T-cell (primary cell): ENCODE measurements at regions not wholly inside any gene's neighbourhood (a gene's known extent, or its start where the extent isn't known, plus 50 kb on each side); places are given as distances from the start of the nearest gene placed in this dataset.

ENCODE experiments used
- ATAC-seq, 4 experiments: fragments of 200-7000 bp in 3 of 4; fragments of 150-1000 bp in 1 of 4; cut with Tn5 transposase; replicated peaks in 1 of 4; 1 replicate in 3 of 4; 2 replicates in 1 of 4; pipeline ENCODE4 v1.10.0; 2021; ENCODE audit warnings: moderate library complexity in 3 of 4, mild to moderate bottlenecking in 2 of 4, moderate number of reproducible peaks in 1 of 4
- CTCF ChIA-PET, 2 donors: fragments of 300-600 bp; sonication (Branson Sonifier 250); formaldehyde crosslinking; loops; one replicate each; lab custom pipeline; 2022; ENCODE audit warnings: antibody characterized with exemption in 2 of 2; lab: Charles Lee
- POLR2A ChIA-PET, 2 donors: fragments of 300-600 bp; sonication (Branson Sonifier 250); formaldehyde crosslinking; loops; one replicate each; lab custom pipeline; 2022; ENCODE audit warnings: antibody characterized with exemption in 2 of 2; lab: Charles Lee
- DNase-seq, 35 experiments: peaks; one replicate each; pipeline versions ENCODE4 v3.0.0 to v3.0.0-alpha.2; 2013 to 2023
- H3K27ac ChIP-seq: one replicate; pipeline ENCODE4 v1.5.1; 2013; ENCODE audit warnings: low read length
- H3K27me3 ChIP-seq, 2 experiments: replicated peaks in 1 of 2; 1 replicate in 1 of 2; 2 replicates in 1 of 2; pipeline versions ENCODE4 v1.6.1 to v1.7.0; 2013; ENCODE audit warnings: low read length in 1 of 2, mixed read lengths in 1 of 2; ENCODE audit not compliant: control insufficient read depth in 2 of 2, insufficient read depth in 2 of 2; ENCODE audit errors: extremely low read depth in 1 of 2
- H3K36me3 ChIP-seq, 2 donors: 1 replicate in 1 of 2; 2 replicates in 1 of 2; pipeline versions ENCODE4 v1.6.1 to v1.7.0; 2013; ENCODE audit warnings: low read length in 1 of 2; ENCODE audit not compliant: control insufficient read depth in 2 of 2, insufficient read depth in 1 of 2; ENCODE audit errors: extremely low read depth in 1 of 2
- H3K4me1 ChIP-seq, 2 experiments: 1 replicate in 1 of 2; 2 replicates in 1 of 2; pipeline versions ENCODE4 v1.6.1 to v1.7.0; 2013; ENCODE audit warnings: low read length in 2 of 2, mixed read lengths in 1 of 2; ENCODE audit not compliant: insufficient read depth in 2 of 2, control insufficient read depth in 1 of 2; ENCODE audit errors: extremely low read depth in 1 of 2
- H3K4me3 ChIP-seq, 2 donors: 1 replicate in 1 of 2; 2 replicates in 1 of 2; pipeline versions ENCODE4 v1.5.1 to v1.7.0; 2013; ENCODE audit warnings: mild to moderate bottlenecking in 2 of 2, low read length in 1 of 2, moderate library complexity in 1 of 2; ENCODE audit not compliant: control insufficient read depth in 1 of 2; ENCODE audit errors: extremely low read depth in 1 of 2
- H3K9me3 ChIP-seq: 2 replicates; pipeline ENCODE4 v1.7.0; 2013
- H3K27ac Mint-ChIP-seq, 2 donors: one replicate each; pipeline ENCODE4 v1.8.0; 2020 to 2021; ENCODE audit warnings: mild to moderate bottlenecking in 2 of 2, mixed read lengths in 2 of 2
- H3K27me3 Mint-ChIP-seq, 2 donors: one replicate each; pipeline ENCODE4 v1.8.0; 2021 to 2022; ENCODE audit warnings: mixed read lengths in 2 of 2
- H3K36me3 Mint-ChIP-seq: one replicate; pipeline ENCODE4 v1.8.0; 2021; ENCODE audit warnings: mixed read lengths
- H3K4me1 Mint-ChIP-seq, 3 donors: one replicate each; pipeline ENCODE4 v1.8.0; 2020 to 2022; ENCODE audit warnings: mixed read lengths in 3 of 3, mild to moderate bottlenecking in 1 of 3
- H3K4me3 Mint-ChIP-seq, 3 donors: one replicate each; pipeline ENCODE4 v1.8.0; 2020 to 2022; ENCODE audit warnings: mild to moderate bottlenecking in 3 of 3, mixed read lengths in 3 of 3, moderate library complexity in 3 of 3
- H3K9me3 Mint-ChIP-seq, 3 donors: one replicate each; pipeline ENCODE4 v1.8.0; 2020 to 2022; ENCODE audit warnings: mixed read lengths in 3 of 3
- WGBS: methylation state at CpG from one replicate; pipeline ENCODE4 v1.1.5; 2013; ENCODE audit warnings: missing lambda C conversion rate; ENCODE audit not compliant: insufficient coverage; 5-methylcytosine and 5-hydroxymethylcytosine counted together

DNA sequence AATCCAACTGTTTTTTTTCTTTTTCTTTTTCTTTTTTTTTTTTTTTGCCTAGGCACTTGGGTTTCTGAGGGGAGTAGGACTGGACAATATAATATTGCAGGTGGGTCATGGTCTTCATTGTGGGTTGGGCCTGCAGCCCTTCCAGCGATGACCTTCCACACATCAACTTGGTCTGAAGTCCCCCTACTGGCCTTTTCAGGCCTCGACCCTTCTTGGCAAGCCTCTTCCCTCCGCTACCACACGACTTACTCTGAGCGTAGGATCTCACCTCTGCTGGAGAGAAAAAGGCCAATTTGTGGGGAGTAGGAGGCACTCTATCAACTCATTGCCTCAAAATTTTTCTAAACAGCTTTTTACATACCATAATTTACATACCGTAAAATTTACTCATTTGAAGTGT, 51.1 kb upstream of the GRIK3 start:
- ChIA-PET POLR2A (no interaction called here), CTCF (no interaction called here)
- H3K4me1 Mint-ChIP-seq, result no peaks in the 10 kb centered on the region
- no peak overlapping the region for H3K4me3 Mint-ChIP-seq
- no peaks in the 10 kb centered on the region for H3K36me3 ChIP-seq
- no peaks in the 10 kb centered on the region for H3K9me3 ChIP-seq
- H3K4me3 ChIP-seq, result no peak overlapping the region
- DNase-seq (no peak), ATAC-seq (no peak)
- peaks cover 15 to 21% of the 10 kb centered on the region in 2 donors for H3K27me3 Mint-ChIP-seq
- no peaks in the 10 kb centered on the region for H3K9me3 Mint-ChIP-seq
- H3K27ac Mint-ChIP-seq, result no peak overlapping the region
- H3K4me1 ChIP-seq, result no peaks in the 10 kb centered on the region
- H3K27ac ChIP-seq, result no peak overlapping the region
- peaks cover 0 to 12% of the 10 kb centered on the region in 2 experiments for H3K27me3 ChIP-seq
- H3K36me3 Mint-ChIP-seq, result no peaks in the 10 kb centered on the region
- WGBS, result no CpG with 5 or more reads among the region's 6 CpGs

DNA sequence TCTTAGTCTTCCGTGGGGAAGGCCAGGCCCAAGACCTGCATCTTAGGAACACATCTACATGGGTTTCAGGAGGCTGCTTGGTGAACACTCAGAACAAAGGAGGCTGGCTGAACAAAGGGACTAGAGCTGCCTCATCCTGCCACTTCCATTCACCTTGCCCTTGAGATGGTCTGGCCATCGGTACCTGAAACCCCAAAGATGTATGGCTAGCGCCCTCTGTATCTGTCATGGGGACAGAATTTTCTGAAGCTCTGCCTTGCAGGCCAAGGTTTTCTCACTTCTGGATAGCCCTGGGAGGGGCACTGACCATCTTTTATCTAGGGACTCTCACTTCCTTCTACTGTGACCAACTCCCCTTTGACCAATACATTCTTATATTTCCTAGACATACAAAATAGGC, 55.4 kb upstream of the GRIK3 start:
- peaks cover 20 to 34% of the 10 kb centered on the region in 2 donors for H3K27me3 Mint-ChIP-seq
- POLR2A ChIA-PET, result no interaction called here
- no peaks in the 10 kb centered on the region for H3K9me3 ChIP-seq
- WGBS, result 72% methylated on average over 3 of the region's 3 CpGs
- H3K36me3 ChIP-seq, result no peaks in the 10 kb centered on the region
- H3K27ac ChIP-seq, result no peak overlapping the region
- no peak for ATAC-seq
- H3K4me1 Mint-ChIP-seq, result no peaks in the 10 kb centered on the region
- no peak overlapping the region for H3K27ac Mint-ChIP-seq
- CTCF ChIA-PET, result no interaction called here
- no peaks in the 10 kb centered on the region for H3K4me1 ChIP-seq
- no peaks in the 10 kb centered on the region for H3K36me3 Mint-ChIP-seq
- no peak overlapping the region for H3K4me3 ChIP-seq
- H3K27me3 ChIP-seq, result peaks cover 0 to 17% of the 10 kb centered on the region in 2 experiments
- no peaks in the 10 kb centered on the region for H3K9me3 Mint-ChIP-seq
- DNase-seq, result no peak
- H3K4me3 Mint-ChIP-seq, result no peak overlapping the region

DNA sequence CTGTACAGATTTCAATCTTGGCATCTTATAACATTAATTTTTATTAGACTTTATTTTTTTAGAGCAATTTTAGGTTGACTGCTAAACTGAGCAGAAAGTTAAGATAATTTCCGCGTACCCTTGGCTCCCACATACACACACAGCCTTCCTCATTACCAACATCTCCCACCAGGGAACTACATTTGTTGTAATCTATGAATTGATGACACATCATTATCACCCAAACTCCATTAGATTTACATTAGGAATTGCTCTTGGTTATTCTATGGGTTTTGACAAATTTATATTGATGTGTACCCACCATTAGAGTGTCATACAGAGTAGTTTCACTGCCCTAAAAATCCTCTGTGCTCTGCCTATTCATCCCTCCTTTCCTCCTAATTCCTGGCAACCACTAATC, 56.4 kb upstream of the GRIK3 start:
- Mint-ChIP-seq H3K27ac (no peak overlapping the region), H3K4me1 (no peaks in the 10 kb centered on the region), H3K36me3 (no peaks in the 10 kb centered on the region), H3K4me3 (no peak overlapping the region), H3K9me3 (no peaks in the 10 kb centered on the region), H3K27me3 (peaks cover 27 to 28% of the 10 kb centered on the region in 2 donors)
- no peak for ATAC-seq
- CTCF ChIA-PET, result no interaction called here
- Histone ChIP-seq H3K9me3 (no peaks in the 10 kb centered on the region), H3K27ac (no peak overlapping the region), H3K27me3 (peaks cover 0 to 23% of the 10 kb centered on the region in 2 experiments), H3K36me3 (no peaks in the 10 kb centered on the region), H3K4me3 (no peak overlapping the region), H3K4me1 (no peaks in the 10 kb centered on the region)
- WGBS, result no CpG with 5 or more reads among the region's 2 CpGs
- no peak for DNase-seq
- POLR2A ChIA-PET, result no interaction called here

DNA sequence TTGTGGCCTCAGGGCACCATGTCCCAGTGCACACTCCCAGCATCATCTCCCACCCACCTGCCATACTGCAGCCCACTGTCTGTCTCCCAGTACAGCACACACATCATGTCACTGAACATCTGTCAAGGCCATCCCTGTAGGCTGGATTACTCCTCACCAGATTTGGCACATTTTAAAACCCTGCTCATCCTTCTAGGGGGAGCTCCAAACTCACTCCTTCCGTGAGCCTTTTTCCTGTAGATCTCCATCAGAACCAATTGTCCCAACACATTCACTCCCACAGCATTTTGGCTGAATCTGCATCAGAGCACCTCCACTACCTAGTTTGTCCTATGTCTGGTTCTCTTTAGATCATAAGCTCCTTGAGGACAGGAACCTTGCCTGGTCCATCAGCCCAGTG, 58.6 kb upstream of the GRIK3 start:
- no peak overlapping the region for H3K27ac ChIP-seq
- no peak overlapping the region for H3K4me3 ChIP-seq
- H3K36me3 Mint-ChIP-seq, result no peaks in the 10 kb centered on the region
- peaks cover 0 to 36% of the 10 kb centered on the region in 2 experiments for H3K27me3 ChIP-seq
- H3K27me3 Mint-ChIP-seq, result peaks cover 32 to 36% of the 10 kb centered on the region in 2 donors
- H3K4me1 ChIP-seq, result no peaks in the 10 kb centered on the region
- no peak overlapping the region for H3K27ac Mint-ChIP-seq
- no peaks in the 10 kb centered on the region for H3K9me3 Mint-ChIP-seq
- no peaks in the 10 kb centered on the region for H3K36me3 ChIP-seq
- no peak overlapping the region for H3K4me3 Mint-ChIP-seq
- no peaks in the 10 kb centered on the region for H3K9me3 ChIP-seq
- POLR2A ChIA-PET, result no interaction called here
- no peak for ATAC-seq
- 67% methylated on average over 1 of the region's 1 CpG for WGBS
- no peaks in the 10 kb centered on the region for H3K4me1 Mint-ChIP-seq
- no peak for DNase-seq
- CTCF ChIA-PET, result no interaction called here

DNA sequence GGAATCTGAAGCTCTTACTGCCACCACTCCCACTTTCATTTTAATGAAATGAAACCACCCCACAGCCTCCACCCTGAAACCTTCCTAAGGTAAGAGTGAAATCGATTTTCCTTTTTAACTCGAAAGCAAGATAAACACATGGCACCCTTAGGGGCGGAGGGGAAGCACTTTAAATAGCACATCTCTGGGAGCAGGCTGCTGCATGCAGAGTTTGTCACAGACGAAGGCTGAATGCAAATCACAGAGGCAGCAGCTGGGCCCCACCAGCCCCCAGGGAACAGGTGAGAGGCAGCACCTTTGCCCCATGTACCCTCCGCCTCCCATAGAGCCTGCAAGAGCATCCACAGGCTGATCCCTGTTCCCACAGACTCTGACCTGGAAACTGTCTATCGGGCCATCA, 60.0 kb upstream of the GRIK3 start:
- CTCF ChIA-PET, result no interaction called here
- Mint-ChIP-seq H3K36me3 (no peaks in the 10 kb centered on the region), H3K9me3 (no peaks in the 10 kb centered on the region), H3K4me3 (no peak overlapping the region), H3K27ac (no peak overlapping the region), H3K27me3 (peaks cover 32 to 36% of the 10 kb centered on the region in 2 donors), H3K4me1 (no peaks in the 10 kb centered on the region)
- Histone ChIP-seq H3K9me3 (no peaks in the 10 kb centered on the region), H3K27ac (no peak overlapping the region), H3K4me3 (no peak overlapping the region), H3K27me3 (peaks cover 0 to 33% of the 10 kb centered on the region in 2 experiments), H3K36me3 (no peaks in the 10 kb centered on the region), H3K4me1 (no peaks in the 10 kb centered on the region)
- POLR2A ChIA-PET, result no interaction called here
- WGBS, result 54% methylated on average over 4 of the region's 6 CpGs
- ATAC-seq (no peak), DNase-seq (no peak)

DNA sequence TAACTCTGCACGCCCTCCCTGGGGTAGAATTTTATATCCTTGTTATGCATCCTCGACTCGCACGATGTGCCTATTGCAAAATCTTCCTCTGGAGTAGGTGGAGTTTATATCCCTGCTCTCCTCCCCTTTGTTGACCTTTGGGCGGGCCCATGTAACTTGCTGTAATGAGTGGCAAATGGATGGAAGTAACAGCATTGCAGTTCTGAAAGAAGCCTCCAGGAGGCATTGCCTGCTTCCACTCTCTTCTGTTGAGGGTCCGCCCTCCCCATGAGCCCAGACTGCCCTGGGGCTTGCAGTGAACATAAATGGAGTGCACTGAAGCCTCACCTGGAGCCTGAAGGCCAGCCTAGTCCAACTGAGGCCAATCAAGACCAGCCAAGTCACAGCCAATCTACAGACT, 62.2 kb upstream of the GRIK3 start:
- no peak overlapping the region for H3K27ac ChIP-seq
- POLR2A ChIA-PET, result no interaction called here
- Mint-ChIP-seq H3K27me3 (peaks cover 31 to 36% of the 10 kb centered on the region in 2 donors), H3K9me3 (no peaks in the 10 kb centered on the region), H3K4me3 (no peak overlapping the region), H3K36me3 (no peaks in the 10 kb centered on the region), H3K4me1 (no peaks in the 10 kb centered on the region), H3K27ac (no peak overlapping the region)
- no peaks in the 10 kb centered on the region for H3K9me3 ChIP-seq
- DNase-seq (no peak), ATAC-seq (no peak)
- 100% methylated on average over 1 of the region's 6 CpGs for WGBS
- no peaks in the 10 kb centered on the region for H3K36me3 ChIP-seq
- no peak overlapping the region for H3K4me3 ChIP-seq
- peaks cover 0 to 38% of the 10 kb centered on the region in 2 experiments for H3K27me3 ChIP-seq
- CTCF ChIA-PET, result no interaction called here
- H3K4me1 ChIP-seq, result no peaks in the 10 kb centered on the region

DNA sequence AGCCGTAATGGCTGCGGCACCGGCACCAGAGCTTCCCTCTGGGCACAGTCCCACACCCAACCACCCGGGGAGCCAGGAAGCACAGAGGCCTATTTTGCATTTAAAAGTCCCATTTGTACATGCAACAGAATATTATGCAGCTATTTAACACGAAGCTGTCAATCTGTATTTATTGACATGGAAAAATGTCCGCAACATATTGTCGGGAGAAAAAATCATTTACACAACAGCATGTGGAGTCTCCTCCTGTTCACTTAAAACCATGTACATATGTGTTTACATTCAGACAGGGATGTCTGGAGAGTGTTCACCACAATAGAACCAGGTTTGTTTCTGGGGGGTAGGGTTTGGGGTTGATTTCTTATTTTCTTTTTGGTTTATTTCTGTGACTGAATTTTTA, 63.4 kb upstream of the GRIK3 start:
- no peak overlapping the region for H3K4me3 Mint-ChIP-seq
- POLR2A ChIA-PET, result no interaction called here
- H3K36me3 ChIP-seq, result no peaks in the 10 kb centered on the region
- H3K27me3 Mint-ChIP-seq, result peaks cover 28 to 31% of the 10 kb centered on the region in 2 donors
- no peak overlapping the region for H3K4me3 ChIP-seq
- no peaks in the 10 kb centered on the region for H3K4me1 Mint-ChIP-seq
- DNase-seq, result no peak
- no peaks in the 10 kb centered on the region for H3K4me1 ChIP-seq
- CTCF ChIA-PET, result no interaction called here
- peaks cover 0 to 4% (median 0%) of the 10 kb centered on the region in 3 donors for H3K9me3 Mint-ChIP-seq
- 68% methylated on average over 4 of the region's 7 CpGs for WGBS
- H3K27me3 ChIP-seq, result peaks cover 0 to 38% of the 10 kb centered on the region in 2 experiments
- ATAC-seq, result no peak
- H3K27ac Mint-ChIP-seq, result no peak overlapping the region
- no peaks in the 10 kb centered on the region for H3K9me3 ChIP-seq
- H3K27ac ChIP-seq, result no peak overlapping the region
- no peaks in the 10 kb centered on the region for H3K36me3 Mint-ChIP-seq
